MCF 10A (cell line): ENCODE measurements at regions not wholly inside any gene's neighbourhood (a gene's known extent, or its start where the extent isn't known, plus 50 kb on each side); places are given as distances from the start of the nearest gene placed in this dataset.

Experiments
- BruUV-seq: library from RNA; stranded (reverse); fragments of 400-500 nt; replicated peaks from 2 replicates; lab custom pipeline; 2021; lab: Mats Ljungman, UMichigan
- CTCF ChIA-PET: fragments of 300-600 bp; sonication (Branson Sonifier 250); formaldehyde crosslinking; extraction: SDS; loops from one replicate; lab custom pipeline; 2021; ENCODE audit warnings: antibody characterized with exemption, inconsistent platforms; lab: Yijun Ruan, JAX
- POLR2A ChIA-PET: fragments of 300-600, 350-650 bp; sonication (Branson Sonifier 250); formaldehyde crosslinking; extraction: SDS; loops from one replicate; lab custom pipeline; 2020; ENCODE audit warnings: antibody characterized with exemption, inconsistent platforms; lab: Yijun Ruan, JAX
- DNase-seq: peaks from one replicate; pipeline ENCODE4 v3.0.0-alpha.2; 2018; ENCODE audit not compliant: unreplicated experiment
- H3K27ac Mint-ChIP-seq: one replicate; pipeline ENCODE4 v1.8.0; 2022; ENCODE audit warnings: mild to moderate bottlenecking, low read depth, mixed read lengths; ENCODE audit not compliant: unreplicated experiment
- H3K27me3 Mint-ChIP-seq: one replicate; pipeline ENCODE4 v1.8.0; 2022; ENCODE audit warnings: mixed read lengths; ENCODE audit not compliant: insufficient read depth, unreplicated experiment
- H3K36me3 Mint-ChIP-seq: one replicate; pipeline ENCODE4 v1.8.0; 2022; ENCODE audit warnings: mild to moderate bottlenecking, moderate library complexity, mixed read lengths; ENCODE audit not compliant: insufficient read depth, unreplicated experiment
- H3K4me1 Mint-ChIP-seq: one replicate; pipeline ENCODE4 v1.8.0; 2022; ENCODE audit warnings: mixed read lengths; ENCODE audit not compliant: insufficient read depth, unreplicated experiment
- H3K4me3 Mint-ChIP-seq: one replicate; pipeline ENCODE4 v1.8.0; 2022; ENCODE audit warnings: mild to moderate bottlenecking, moderate library complexity, mixed read lengths; ENCODE audit not compliant: unreplicated experiment
- H3K9me3 Mint-ChIP-seq: one replicate; pipeline ENCODE4 v1.8.0; 2022; ENCODE audit warnings: mixed read lengths; ENCODE audit not compliant: unreplicated experiment
- intact Hi-C: fragments of 100-400 bp; cut with micrococcal nuclease; formaldehyde crosslinking; loops from 2 replicates; pipeline ENCODE4 v1.14.1; 2022
- TF ChIP-seq, protein P1 (sequence below): fragments of 200-600 bp; IDR thresholded peaks from one replicate; pipeline ENCODE4 v1.8.0; 2022; ENCODE audit warnings: antibody characterized with exemption, mild to moderate bottlenecking; ENCODE audit not compliant: unreplicated experiment

DNA sequence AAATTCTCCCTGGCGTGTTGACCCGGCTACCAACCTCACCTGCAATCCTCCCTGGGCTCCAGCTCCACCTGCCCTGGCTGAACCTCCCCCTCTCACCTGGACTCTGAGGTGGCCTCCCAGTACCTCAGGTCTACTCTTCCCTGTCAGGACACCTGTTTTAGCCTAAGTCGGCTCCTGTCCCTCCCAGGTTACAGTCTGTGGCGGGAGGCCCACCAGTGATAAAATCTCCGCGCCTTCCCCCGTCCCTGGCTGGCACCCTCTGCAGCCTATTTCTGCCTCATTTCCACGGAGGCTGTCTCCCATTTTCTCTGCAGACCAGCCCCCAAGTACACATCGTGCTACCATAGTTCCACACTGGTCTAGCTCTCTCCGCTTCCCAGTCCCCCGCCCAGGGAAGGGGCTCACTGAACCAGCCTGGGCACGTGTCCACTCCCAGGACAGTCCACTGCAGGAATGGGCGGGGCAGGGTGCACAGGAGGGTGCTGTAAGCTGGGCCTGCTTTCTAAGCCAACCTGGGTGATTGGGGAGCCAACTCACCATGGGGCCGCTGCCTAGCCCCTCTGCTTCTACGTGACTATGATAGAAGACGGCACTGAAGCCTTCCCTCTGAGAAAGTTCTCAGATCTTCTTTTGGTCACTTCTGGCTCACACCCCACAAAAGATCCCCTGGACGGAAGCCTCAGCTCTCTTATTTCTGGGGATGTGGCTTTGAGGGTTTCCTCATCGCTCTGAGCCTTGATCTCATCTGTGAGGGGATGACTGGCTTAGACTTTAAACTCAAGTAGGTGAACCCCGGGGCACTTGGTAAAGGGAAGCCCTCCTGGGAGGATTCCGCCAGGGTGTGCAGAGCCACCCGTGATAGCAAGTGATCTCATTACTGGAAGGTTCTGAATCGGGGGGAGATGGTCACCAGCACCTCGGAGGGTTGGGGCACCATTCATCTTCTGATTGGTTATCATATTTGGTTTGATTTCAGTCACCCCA, 96.6 kb downstream of the NSMCE3 start:
- intact Hi-C loops: no loop called here
- ChIA-PET POLR2A (interaction anchor here (0.6 kb wide), 1 partner anchor 11 kb away, joined by 3 read pairs; no protein-coding TSS in a partner anchor), CTCF (interaction anchor here (0.8 kb wide), 1 partner anchor 9 kb away, joined by 3 read pairs; no protein-coding TSS in a partner anchor)
- Mint-ChIP-seq H3K4me3 (no peak overlapping the region), H3K4me1 (no peaks in the 10 kb centered on the region), H3K27ac (no peak overlapping the region), H3K36me3 (no peaks in the 10 kb centered on the region), H3K9me3 (peaks cover 2% of the 10 kb centered on the region), H3K27me3 (peaks cover 77% of the 10 kb centered on the region)
- TF ChIP-seq, protein P1, sequence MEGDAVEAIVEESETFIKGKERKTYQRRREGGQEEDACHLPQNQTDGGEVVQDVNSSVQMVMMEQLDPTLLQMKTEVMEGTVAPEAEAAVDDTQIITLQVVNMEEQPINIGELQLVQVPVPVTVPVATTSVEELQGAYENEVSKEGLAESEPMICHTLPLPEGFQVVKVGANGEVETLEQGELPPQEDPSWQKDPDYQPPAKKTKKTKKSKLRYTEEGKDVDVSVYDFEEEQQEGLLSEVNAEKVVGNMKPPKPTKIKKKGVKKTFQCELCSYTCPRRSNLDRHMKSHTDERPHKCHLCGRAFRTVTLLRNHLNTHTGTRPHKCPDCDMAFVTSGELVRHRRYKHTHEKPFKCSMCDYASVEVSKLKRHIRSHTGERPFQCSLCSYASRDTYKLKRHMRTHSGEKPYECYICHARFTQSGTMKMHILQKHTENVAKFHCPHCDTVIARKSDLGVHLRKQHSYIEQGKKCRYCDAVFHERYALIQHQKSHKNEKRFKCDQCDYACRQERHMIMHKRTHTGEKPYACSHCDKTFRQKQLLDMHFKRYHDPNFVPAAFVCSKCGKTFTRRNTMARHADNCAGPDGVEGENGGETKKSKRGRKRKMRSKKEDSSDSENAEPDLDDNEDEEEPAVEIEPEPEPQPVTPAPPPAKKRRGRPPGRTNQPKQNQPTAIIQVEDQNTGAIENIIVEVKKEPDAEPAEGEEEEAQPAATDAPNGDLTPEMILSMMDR: no peak
- no TSS peak for BruUV-seq
- DNase-seq: no peak

DNA sequence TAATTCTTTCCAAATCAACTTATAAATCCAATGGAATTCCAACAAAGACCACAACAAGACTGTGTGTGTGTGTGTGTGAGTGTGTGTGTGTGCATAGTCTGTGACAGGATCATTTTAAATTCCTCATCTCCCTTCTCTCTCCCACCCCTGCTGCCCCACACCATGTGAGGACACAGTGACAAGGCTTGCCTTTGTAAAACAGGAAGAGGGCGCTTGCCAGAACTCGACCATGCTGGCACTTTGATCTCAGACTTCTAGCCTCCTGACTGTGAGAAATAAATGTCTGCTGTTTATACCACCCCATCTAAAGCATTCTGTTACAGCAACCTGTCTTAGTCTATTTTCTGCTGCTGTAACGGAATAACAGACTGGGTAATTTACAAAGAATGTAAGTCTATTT, 99.1 kb downstream of the NSMCE3 start:
- no peak for DNase-seq
- BruUV-seq: no TSS peak
- TF ChIP-seq, protein P1: no peak
- H3K4me1 Mint-ChIP-seq: no peaks in the 10 kb centered on the region
- intact Hi-C loops: no loop called here
- H3K9me3 Mint-ChIP-seq: peaks cover 7% of the 10 kb centered on the region
- no peak overlapping the region for H3K27ac Mint-ChIP-seq
- ChIA-PET POLR2A (no interaction called here), CTCF (no interaction called here)
- peaks cover 77% of the 10 kb centered on the region for H3K27me3 Mint-ChIP-seq
- no peaks in the 10 kb centered on the region for H3K36me3 Mint-ChIP-seq
- H3K4me3 Mint-ChIP-seq: no peak overlapping the region
